Neural cell (in vitro differentiated cells): ENCODE measurements at regions not wholly inside any gene's neighbourhood (a gene's known extent, or its start where the extent isn't known, plus 50 kb on each side); places are given as distances from the start of the nearest gene placed in this dataset.

Source experiments
- H2AFZ ChIP-seq: fragments of 200-600, 300-800 bp; sonication (generic), shearing (Covaris generic); 2 replicates; pipeline ENCODE4 v1.6.0; 2014; ENCODE audit warnings: low read depth, mild to moderate bottlenecking, antibody characterized with exemption, low read length, moderate library complexity
- H3F3A ChIP-seq: fragments of 200-600 bp; shearing (Covaris generic); 2 replicates; pipeline ENCODE4 v1.6.1; 2016; ENCODE audit warnings: mild to moderate bottlenecking, moderate library complexity, mixed read lengths, antibody characterized with exemption, low read length; ENCODE audit not compliant: insufficient read depth, poor library complexity, severe bottlenecking
- H3K27ac ChIP-seq: fragments of 200-600, 300-800 bp; sonication (generic), shearing (Covaris generic); 2 replicates; pipeline ENCODE4 v1.5.1; 2014; ENCODE audit warnings: mild to moderate bottlenecking, low read length, moderate library complexity
- H3K27me3 ChIP-seq: fragments of 300-800, 200-600 bp; sonication (generic), shearing (Covaris generic); 2 replicates; pipeline ENCODE4 v1.6.0; 2014; ENCODE audit warnings: mild to moderate bottlenecking, low read depth, low read length, moderate library complexity; ENCODE audit not compliant: insufficient read depth
- H3K36me3 ChIP-seq: fragments of 300-800, 200-600 bp; sonication (generic), shearing (Covaris generic); 2 replicates; pipeline ENCODE4 v1.5.1; 2014; ENCODE audit warnings: mild to moderate bottlenecking, antibody characterized with exemption, low read length, moderate library complexity; ENCODE audit not compliant: insufficient read depth
- H3K4me2 ChIP-seq: fragments of 300-800, 200-600 bp; sonication (generic), shearing (Covaris generic); 2 replicates; pipeline ENCODE4 v1.6.0; 2014; ENCODE audit warnings: mild to moderate bottlenecking, low read length
- H3K4me3 ChIP-seq: fragments of 300-800, 200-600 bp; sonication (generic), shearing (Covaris generic); 2 replicates; pipeline ENCODE4 v1.5.1; 2014; ENCODE audit warnings: mild to moderate bottlenecking, low read length, moderate library complexity
- H3K79me2 ChIP-seq: fragments of 200-600 bp; shearing (Covaris generic); replicated peaks from 2 replicates; pipeline ENCODE4 v1.6.0; 2014; ENCODE audit warnings: mild to moderate bottlenecking, low read length, moderate library complexity; ENCODE audit not compliant: insufficient read depth
- H3K9ac ChIP-seq: fragments of 300-800, 200-600 bp; sonication (generic), shearing (Covaris generic); 2 replicates; pipeline ENCODE4 v1.6.1; 2016; ENCODE audit warnings: mild to moderate bottlenecking, low read length, mixed read lengths
- H3K9me2 ChIP-seq: fragments of 200-600 bp; shearing (Covaris generic); 2 replicates; pipeline ENCODE4 v1.6.1; 2016; ENCODE audit warnings: mild to moderate bottlenecking, low read length, mixed read lengths; ENCODE audit not compliant: insufficient read depth
- H3K9me3 ChIP-seq: fragments of 200-600, 300-800 bp; sonication (generic), shearing (Covaris generic); 2 replicates; pipeline ENCODE4 v1.6.1; 2016; ENCODE audit warnings: mild to moderate bottlenecking, mixed run types, low read length, moderate library complexity, mixed read lengths
- H4K20me1 ChIP-seq: fragments of 200-600 bp; shearing (Covaris generic); 2 replicates; pipeline ENCODE4 v1.6.1; 2016; ENCODE audit warnings: mild to moderate bottlenecking, mixed run types; ENCODE audit not compliant: insufficient read depth
- EP300 ChIP-seq: fragments of 450-650 bp; conservative IDR thresholded peaks from 2 replicates; pipeline ENCODE4 v1.6.1; 2014; ENCODE audit warnings: antibody characterized with exemption, mild to moderate bottlenecking, moderate library complexity; ENCODE audit not compliant: poor library complexity, severe bottlenecking
- EZH2 ChIP-seq: fragments of 200-600, 300-800 bp; shearing (Covaris generic), sonication (generic); IDR thresholded peaks from 2 replicates; pipeline ENCODE4 v1.6.1; 2014; ENCODE audit warnings: antibody characterized with exemption, low read length, borderline replicate concordance, mild to moderate bottlenecking; ENCODE audit not compliant: insufficient read depth, poor library complexity, severe bottlenecking
- MXI1 ChIP-seq: fragments of 450-650 bp; conservative IDR thresholded peaks from 2 replicates; pipeline ENCODE4 v1.6.1; 2014; ENCODE audit warnings: antibody characterized with exemption, mild to moderate bottlenecking; ENCODE audit not compliant: poor library complexity, severe bottlenecking
- POLR2AphosphoS5 ChIP-seq: IDR thresholded peaks from 2 replicates; pipeline ENCODE4 v1.6.1; 2012
- RAD21 ChIP-seq: fragments of 450-650 bp; conservative IDR thresholded peaks from 2 replicates; pipeline ENCODE4 v1.6.1; 2014; ENCODE audit warnings: antibody characterized with exemption, mild to moderate bottlenecking, moderate library complexity
- SMC3 ChIP-seq: fragments of 450-650 bp; conservative IDR thresholded peaks from 2 replicates; pipeline ENCODE4 v1.6.1; 2014; ENCODE audit warnings: antibody characterized with exemption, mild to moderate bottlenecking, moderate library complexity; ENCODE audit not compliant: poor library complexity
- TAF1 ChIP-seq: IDR thresholded peaks from 2 replicates; pipeline ENCODE4 v1.6.1; 2012; ENCODE audit warnings: low read depth
- TF ChIP-seq, protein P1 (sequence below): fragments of 450-650 bp; IDR thresholded peaks from 2 replicates; pipeline ENCODE4 v1.5.1; 2014; ENCODE audit warnings: antibody characterized with exemption, mild to moderate bottlenecking, moderate library complexity; ENCODE audit not compliant: poor library complexity, severe bottlenecking
- TF ChIP-seq, protein P2 (sequence below): IDR thresholded peaks from 2 replicates; pipeline ENCODE4 v1.6.1; 2012; ENCODE audit warnings: borderline replicate concordance

DNA sequence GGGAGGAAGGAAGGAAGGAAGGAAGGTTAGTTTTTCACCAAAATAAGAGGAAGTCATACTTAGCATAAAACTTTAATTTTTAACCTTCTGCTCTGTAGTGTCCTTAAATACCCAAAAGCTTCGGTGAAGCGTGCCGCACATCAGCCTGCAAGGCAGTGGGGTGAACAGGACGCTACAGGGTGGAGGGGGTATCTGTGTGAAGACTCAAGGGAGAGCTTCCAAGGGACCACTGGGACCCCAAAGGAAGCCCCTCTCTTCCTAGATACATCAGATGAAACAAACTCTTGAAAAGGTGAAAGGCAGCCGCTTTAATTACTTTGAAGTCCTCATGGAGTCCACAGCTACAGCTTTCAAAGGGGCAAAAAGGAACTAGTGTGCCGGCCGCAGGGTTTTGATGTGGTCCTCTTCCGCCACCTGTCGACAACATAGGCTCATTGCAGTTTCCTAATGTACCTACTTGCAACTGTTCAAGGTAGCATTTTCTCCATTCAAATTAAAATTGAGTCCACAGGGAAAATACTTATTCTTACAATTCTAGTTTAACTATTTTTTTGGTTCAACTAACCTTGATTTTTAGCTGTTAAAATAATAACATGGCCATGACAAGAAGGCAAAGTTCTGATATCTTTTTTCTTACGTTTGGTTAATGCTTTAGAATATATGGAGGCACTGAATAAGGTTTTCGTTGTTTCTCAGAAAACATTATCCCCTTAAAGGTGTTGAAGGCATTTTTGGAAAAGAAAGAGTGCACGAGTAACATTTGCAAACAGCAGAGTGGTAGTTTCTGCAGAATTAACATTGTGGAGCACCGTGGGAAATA, 135.0 kb upstream of the RIPOR2 start:
- Histone ChIP-seq H3K9ac (no peak overlapping the region), H3K9me2 (no peaks in the 10 kb centered on the region), H3K27ac (no peak overlapping the region), H3K9me3 (no peaks in the 10 kb centered on the region), H2AFZ (no peak overlapping the region), H3K4me2 (no peak overlapping the region), H3K4me3 (no peak overlapping the region), H3K79me2 (no peaks in the 10 kb centered on the region), H3K36me3 (no peaks in the 10 kb centered on the region), H3K27me3 (no peaks in the 10 kb centered on the region), H4K20me1 (no peaks in the 10 kb centered on the region), H3F3A (no peaks in the 10 kb centered on the region)
- peak; percentile 24 for TF ChIP-seq MXI1
- TF ChIP-seq, protein P1, sequence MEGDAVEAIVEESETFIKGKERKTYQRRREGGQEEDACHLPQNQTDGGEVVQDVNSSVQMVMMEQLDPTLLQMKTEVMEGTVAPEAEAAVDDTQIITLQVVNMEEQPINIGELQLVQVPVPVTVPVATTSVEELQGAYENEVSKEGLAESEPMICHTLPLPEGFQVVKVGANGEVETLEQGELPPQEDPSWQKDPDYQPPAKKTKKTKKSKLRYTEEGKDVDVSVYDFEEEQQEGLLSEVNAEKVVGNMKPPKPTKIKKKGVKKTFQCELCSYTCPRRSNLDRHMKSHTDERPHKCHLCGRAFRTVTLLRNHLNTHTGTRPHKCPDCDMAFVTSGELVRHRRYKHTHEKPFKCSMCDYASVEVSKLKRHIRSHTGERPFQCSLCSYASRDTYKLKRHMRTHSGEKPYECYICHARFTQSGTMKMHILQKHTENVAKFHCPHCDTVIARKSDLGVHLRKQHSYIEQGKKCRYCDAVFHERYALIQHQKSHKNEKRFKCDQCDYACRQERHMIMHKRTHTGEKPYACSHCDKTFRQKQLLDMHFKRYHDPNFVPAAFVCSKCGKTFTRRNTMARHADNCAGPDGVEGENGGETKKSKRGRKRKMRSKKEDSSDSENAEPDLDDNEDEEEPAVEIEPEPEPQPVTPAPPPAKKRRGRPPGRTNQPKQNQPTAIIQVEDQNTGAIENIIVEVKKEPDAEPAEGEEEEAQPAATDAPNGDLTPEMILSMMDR: peak; percentile 93
- no peak for TF ChIP-seq EP300
- TF ChIP-seq EZH2: no peak
- peak; percentile 98 for TF ChIP-seq RAD21
- peak; percentile 99 for TF ChIP-seq SMC3
- no peak for TF ChIP-seq POLR2AphosphoS5

DNA sequence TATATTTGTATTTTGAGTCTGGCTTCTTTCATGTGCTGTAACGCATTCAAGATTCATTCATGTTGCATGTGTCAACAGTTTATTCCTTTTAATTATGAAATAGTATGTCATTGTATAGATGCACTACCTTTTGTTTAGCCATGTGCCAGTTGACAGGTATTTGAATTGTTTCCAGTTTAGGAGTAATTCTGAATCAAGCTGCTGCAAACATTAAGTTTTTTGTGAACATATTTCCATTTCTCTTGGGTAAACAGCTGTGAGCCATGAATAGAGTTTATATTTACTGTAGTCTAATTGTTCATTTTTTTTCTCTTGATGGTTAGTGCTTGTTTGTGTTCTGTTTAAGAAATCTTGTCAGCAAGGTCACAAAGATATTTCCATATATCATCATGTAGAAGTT, 142.4 kb upstream of the RIPOR2 start:
- Histone ChIP-seq H3K79me2 (no peaks in the 10 kb centered on the region), H3F3A (no peaks in the 10 kb centered on the region), H3K4me2 (no peak overlapping the region), H4K20me1 (no peaks in the 10 kb centered on the region), H3K9me3 (no peaks in the 10 kb centered on the region), H3K4me3 (no peak overlapping the region), H3K27me3 (no peaks in the 10 kb centered on the region), H3K36me3 (no peaks in the 10 kb centered on the region), H3K27ac (no peak overlapping the region), H2AFZ (no peak overlapping the region), H3K9me2 (no peaks in the 10 kb centered on the region), H3K9ac (no peak overlapping the region)
- TF ChIP-seq MXI1: no peak
- no peak for TF ChIP-seq EP300
- TF ChIP-seq, protein P1: no peak
- TF ChIP-seq RAD21: no peak
- no peak for TF ChIP-seq POLR2AphosphoS5
- TF ChIP-seq SMC3: no peak
- TF ChIP-seq TAF1: no peak
- no peak for TF ChIP-seq EZH2
- TF ChIP-seq, protein P2, sequence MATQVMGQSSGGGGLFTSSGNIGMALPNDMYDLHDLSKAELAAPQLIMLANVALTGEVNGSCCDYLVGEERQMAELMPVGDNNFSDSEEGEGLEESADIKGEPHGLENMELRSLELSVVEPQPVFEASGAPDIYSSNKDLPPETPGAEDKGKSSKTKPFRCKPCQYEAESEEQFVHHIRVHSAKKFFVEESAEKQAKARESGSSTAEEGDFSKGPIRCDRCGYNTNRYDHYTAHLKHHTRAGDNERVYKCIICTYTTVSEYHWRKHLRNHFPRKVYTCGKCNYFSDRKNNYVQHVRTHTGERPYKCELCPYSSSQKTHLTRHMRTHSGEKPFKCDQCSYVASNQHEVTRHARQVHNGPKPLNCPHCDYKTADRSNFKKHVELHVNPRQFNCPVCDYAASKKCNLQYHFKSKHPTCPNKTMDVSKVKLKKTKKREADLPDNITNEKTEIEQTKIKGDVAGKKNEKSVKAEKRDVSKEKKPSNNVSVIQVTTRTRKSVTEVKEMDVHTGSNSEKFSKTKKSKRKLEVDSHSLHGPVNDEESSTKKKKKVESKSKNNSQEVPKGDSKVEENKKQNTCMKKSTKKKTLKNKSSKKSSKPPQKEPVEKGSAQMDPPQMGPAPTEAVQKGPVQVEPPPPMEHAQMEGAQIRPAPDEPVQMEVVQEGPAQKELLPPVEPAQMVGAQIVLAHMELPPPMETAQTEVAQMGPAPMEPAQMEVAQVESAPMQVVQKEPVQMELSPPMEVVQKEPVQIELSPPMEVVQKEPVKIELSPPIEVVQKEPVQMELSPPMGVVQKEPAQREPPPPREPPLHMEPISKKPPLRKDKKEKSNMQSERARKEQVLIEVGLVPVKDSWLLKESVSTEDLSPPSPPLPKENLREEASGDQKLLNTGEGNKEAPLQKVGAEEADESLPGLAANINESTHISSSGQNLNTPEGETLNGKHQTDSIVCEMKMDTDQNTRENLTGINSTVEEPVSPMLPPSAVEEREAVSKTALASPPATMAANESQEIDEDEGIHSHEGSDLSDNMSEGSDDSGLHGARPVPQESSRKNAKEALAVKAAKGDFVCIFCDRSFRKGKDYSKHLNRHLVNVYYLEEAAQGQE: no peak
